Stimulated activated effector memory CD8-positive, alpha-beta T cell treated with anti-CD3 and anti-CD28 coated beads, Interleukin-12 subunit alpha, Interleukin-12 subunit beta, amount 100 ng/mL, for 72 hours (primary cell): ENCODE measurements at regions not wholly inside any gene's neighbourhood (a gene's known extent, or its start where the extent isn't known, plus 50 kb on each side); places are given as distances from the start of the nearest gene placed in this dataset.

Experiments
- ATAC-seq: fragments of 150-1000 bp; cut with Tn5 transposase; 2 replicates; pipeline ENCODE4 v1.10.0; 2021
- DNase-seq, 2 donors: peaks; one replicate each; pipeline ENCODE4 v3.0.0; 2021 to 2022; ENCODE audit warnings: low spot score in 2 of 2
- H3K27ac Mint-ChIP-seq: one replicate; pipeline ENCODE4 v1.8.0; 2022; ENCODE audit warnings: mild to moderate bottlenecking, mixed read lengths
- H3K36me3 Mint-ChIP-seq: one replicate; pipeline ENCODE4 v1.8.0; 2022; ENCODE audit warnings: mild to moderate bottlenecking, mixed read lengths
- H3K4me1 Mint-ChIP-seq: one replicate; pipeline ENCODE4 v1.8.0; 2022; ENCODE audit warnings: mixed read lengths
- H3K4me3 Mint-ChIP-seq: one replicate; pipeline ENCODE4 v1.8.0; 2022; ENCODE audit warnings: mild to moderate bottlenecking, mixed read lengths
- H3K9me3 Mint-ChIP-seq: one replicate; pipeline ENCODE4 v1.8.0; 2022; ENCODE audit warnings: mixed read lengths

- Mint-ChIP-seq H3K36me3 (peaks cover 26% of the 10 kb centered on the region), H3K27ac (no peak overlapping the region), H3K9me3 (no peaks in the 10 kb centered on the region), H3K4me1 (peaks cover 47% of the 10 kb centered on the region), H3K4me3 (no peak overlapping the region)
- ATAC-seq, result no peak
- no peak for DNase-seq
Measured at GRCh38 chr6:25023781-25024180, 88.0 kb upstream of the RIPOR2 start.

- H3K36me3 Mint-ChIP-seq, result peaks cover 35% of the 10 kb centered on the region
Measured at GRCh38 chr6:25024821-25025220, 89.1 kb upstream of the RIPOR2 start.

DNA sequence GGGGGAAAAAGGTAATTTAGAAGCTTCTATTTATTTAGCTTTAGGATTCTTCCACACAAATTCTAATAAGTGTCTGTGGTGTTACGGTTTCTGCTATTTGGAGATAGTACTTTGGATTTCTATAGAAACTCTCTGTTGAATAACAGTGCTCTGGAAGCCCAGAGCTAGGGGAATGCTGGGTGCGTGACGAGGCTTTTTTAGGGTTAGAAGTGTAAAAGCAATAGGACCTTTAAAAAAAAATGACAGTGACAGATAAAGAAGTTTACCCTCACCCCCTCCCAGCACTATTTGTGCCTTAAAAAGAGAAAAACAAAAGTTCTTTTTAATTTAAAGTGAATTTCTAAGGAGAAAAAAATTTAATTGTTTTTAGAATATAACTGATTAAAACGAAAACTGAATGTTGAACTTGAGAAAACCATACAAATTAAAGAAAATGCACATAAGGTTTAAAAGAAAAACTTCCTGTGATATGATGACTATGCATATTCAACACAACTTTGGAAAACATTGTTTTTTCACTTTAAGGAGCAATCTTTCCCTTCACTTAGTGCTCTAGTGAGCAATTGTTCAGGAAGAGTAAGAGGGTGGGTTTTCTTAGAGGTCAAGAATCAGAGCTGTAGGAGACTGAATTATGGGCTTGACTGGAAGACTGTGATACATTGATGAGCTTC lies 89.6 kb upstream of the RIPOR2 start:
- ATAC-seq (no peak), DNase-seq (no peak)
- Mint-ChIP-seq H3K4me1 (peaks cover 48% of the 10 kb centered on the region), H3K27ac (peak overlapping the region; percentile 77), H3K4me3 (peak overlapping the region; percentile 75), H3K9me3 (no peaks in the 10 kb centered on the region), H3K36me3 (peaks cover 37% of the 10 kb centered on the region)

More at GRCh38 chr6:25024821-25025220, 89.1 kb upstream of the RIPOR2 start:
- Mint-ChIP-seq H3K4me3 (peak overlapping the region; percentile 75), H3K27ac (peak overlapping the region; percentile 77), H3K4me1 (peaks cover 48% of the 10 kb centered on the region), H3K9me3 (no peaks in the 10 kb centered on the region)
- DNase-seq (no peak), ATAC-seq (no peak)

DNA sequence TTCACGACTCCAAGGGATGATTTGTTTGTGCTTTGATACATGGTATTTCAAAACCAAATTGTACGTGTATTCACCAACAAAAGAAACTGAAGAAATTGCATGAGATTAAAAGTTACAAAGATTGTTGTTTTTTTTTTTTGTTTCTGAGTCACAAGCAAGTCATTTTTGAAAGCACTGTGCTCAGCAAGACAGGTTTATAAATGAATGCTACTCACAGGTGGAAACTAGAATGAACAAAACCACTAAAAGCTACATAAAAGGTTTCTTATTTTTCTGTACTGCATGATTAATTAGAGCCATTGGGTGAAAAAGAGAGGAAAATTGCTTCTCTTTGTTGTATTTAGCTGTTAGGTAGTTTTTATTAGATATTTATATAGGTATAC lies 90.2 kb upstream of the RIPOR2 start:
- Mint-ChIP-seq H3K9me3 (no peaks in the 10 kb centered on the region), H3K36me3 (peaks cover 35% of the 10 kb centered on the region), H3K4me1 (peaks cover 47% of the 10 kb centered on the region), H3K27ac (peak overlapping the region; percentile 77), H3K4me3 (peak overlapping the region; percentile 75)
- DNase-seq (no peak), ATAC-seq (peak; percentile 73)

DNA sequence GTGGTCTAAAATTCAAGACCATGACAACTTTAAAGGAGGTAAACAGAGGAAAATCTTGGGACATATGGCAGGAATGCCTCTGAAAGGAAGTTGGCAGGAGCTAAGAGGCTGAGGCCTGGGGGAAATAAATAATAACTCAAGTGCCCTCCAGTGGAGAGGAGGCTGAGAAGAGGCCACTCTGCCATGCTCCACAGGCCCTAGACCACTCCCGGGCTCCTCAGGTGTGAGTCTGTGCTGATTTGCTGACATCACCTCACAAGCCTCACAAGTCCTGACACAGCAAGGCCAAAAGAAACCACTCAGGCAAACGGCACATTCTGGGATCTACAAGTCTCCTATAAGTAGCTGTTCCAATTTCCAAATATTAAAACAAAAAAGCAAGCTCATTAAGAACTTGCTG lies 91.0 kb upstream of the RIPOR2 start:
- Mint-ChIP-seq H3K4me3 (peak overlapping the region; percentile 75), H3K27ac (peak overlapping the region; percentile 77), H3K36me3 (peaks cover 32% of the 10 kb centered on the region), H3K9me3 (no peaks in the 10 kb centered on the region), H3K4me1 (peaks cover 42% of the 10 kb centered on the region)
- no peak for ATAC-seq
- no peak for DNase-seq

GRCh38 chr6:25027221-25027916 lies 91.6 kb upstream of the RIPOR2 start:
- ATAC-seq (peak; percentile 94), DNase-seq (peak; percentile 52 to 79)
- H3K9me3 Mint-ChIP-seq, result no peaks in the 10 kb centered on the region
- peaks cover 49% of the 10 kb centered on the region for H3K4me1 Mint-ChIP-seq
- H3K36me3 Mint-ChIP-seq, result peaks cover 37% of the 10 kb centered on the region
- H3K27ac Mint-ChIP-seq, result peak overlapping the region; percentile 77
- H3K4me3 Mint-ChIP-seq, result peak overlapping the region; percentile 75

DNA sequence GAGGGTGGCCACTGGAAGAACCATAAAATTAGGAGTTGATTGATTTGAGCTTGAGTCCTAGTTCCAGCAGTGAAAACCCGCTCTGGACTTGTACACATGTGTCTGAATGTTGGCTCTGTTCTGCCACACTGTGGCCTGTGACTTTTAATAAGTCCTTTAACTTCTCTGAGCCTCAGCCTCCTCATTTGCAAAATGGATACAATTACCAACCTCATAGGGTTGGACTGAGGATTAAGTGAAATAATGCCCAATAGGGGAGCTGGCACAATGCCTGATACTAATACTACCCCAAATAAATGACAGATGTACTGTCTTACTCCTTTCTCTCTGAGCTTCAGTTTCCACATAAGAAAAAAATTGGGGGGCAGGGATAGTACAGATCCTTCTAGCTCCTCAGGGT lies 92.6 kb upstream of the RIPOR2 start:
- Mint-ChIP-seq H3K36me3 (peaks cover 37% of the 10 kb centered on the region), H3K4me1 (peaks cover 54% of the 10 kb centered on the region), H3K27ac (peak overlapping the region; percentile 77), H3K9me3 (no peaks in the 10 kb centered on the region), H3K4me3 (peak overlapping the region; percentile 75)
- DNase-seq, result no peak
- no peak for ATAC-seq

GRCh38 chr6:25032934-25033333 lies 97.2 kb upstream of the RIPOR2 start:
- no peak for ATAC-seq
- no peak for DNase-seq
- Mint-ChIP-seq H3K4me3 (no peak overlapping the region), H3K4me1 (peaks cover 53% of the 10 kb centered on the region), H3K36me3 (peaks cover 27% of the 10 kb centered on the region), H3K9me3 (no peaks in the 10 kb centered on the region), H3K27ac (peak overlapping the region; percentile 40)

GRCh38 chr6:25034431-25034921 lies 98.7 kb upstream of the RIPOR2 start:
- Mint-ChIP-seq H3K27ac (peak overlapping the region; percentile 92), H3K4me3 (peak overlapping the region; percentile 76), H3K36me3 (peaks cover 26% of the 10 kb centered on the region), H3K4me1 (peaks cover 58% of the 10 kb centered on the region), H3K9me3 (no peaks in the 10 kb centered on the region)
- ATAC-seq, result peak; percentile 31
- no peak for DNase-seq

GRCh38 chr6:25035174-25035511 lies 99.4 kb upstream of the RIPOR2 start:
- DNase-seq (no peak), ATAC-seq (no peak)
- H3K36me3 Mint-ChIP-seq, result peaks cover 20% of the 10 kb centered on the region
- H3K4me3 Mint-ChIP-seq, result peak overlapping the region; percentile 76
- no peaks in the 10 kb centered on the region for H3K9me3 Mint-ChIP-seq
- peak overlapping the region; percentile 92 for H3K27ac Mint-ChIP-seq
- H3K4me1 Mint-ChIP-seq, result peaks cover 61% of the 10 kb centered on the region

GRCh38 chr6:25035512-25036435 lies 100.0 kb upstream of the RIPOR2 start:
- Mint-ChIP-seq H3K4me1 (peaks cover 64% of the 10 kb centered on the region), H3K27ac (peak overlapping the region; percentile 92), H3K9me3 (no peaks in the 10 kb centered on the region), H3K4me3 (peak overlapping the region; percentile 76), H3K36me3 (peaks cover 21% of the 10 kb centered on the region)
- ATAC-seq, result peak; percentile 76
- DNase-seq, result peak in 1 of 2 donors; percentile 67

DNA sequence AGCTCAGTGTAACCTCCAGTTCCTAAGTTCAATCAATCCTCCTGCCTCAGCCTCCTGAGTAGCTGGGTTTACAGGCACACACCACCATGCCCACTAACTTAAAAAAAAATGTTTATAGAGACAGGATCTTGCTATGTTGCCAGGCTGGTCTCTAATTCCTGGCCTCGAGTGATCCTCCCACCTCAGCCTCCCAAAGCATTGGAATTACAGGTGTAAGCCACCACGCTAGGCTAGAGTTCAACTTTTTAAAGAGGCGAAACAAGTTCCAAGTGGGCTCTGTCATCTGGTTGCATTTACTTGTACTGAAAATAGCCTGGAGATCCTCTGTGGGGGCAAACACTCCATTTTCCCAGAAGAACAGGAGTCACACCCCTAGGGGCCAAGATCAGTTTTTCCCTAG lies 100.7 kb upstream of the RIPOR2 start:
- H3K9me3 Mint-ChIP-seq, result no peaks in the 10 kb centered on the region
- peak overlapping the region; percentile 92 for H3K27ac Mint-ChIP-seq
- H3K4me1 Mint-ChIP-seq, result peaks cover 71% of the 10 kb centered on the region
- DNase-seq (no peak), ATAC-seq (no peak)
- peaks cover 28% of the 10 kb centered on the region for H3K36me3 Mint-ChIP-seq
- H3K4me3 Mint-ChIP-seq, result peak overlapping the region; percentile 76

- no peaks in the 10 kb centered on the region for H3K9me3 Mint-ChIP-seq
- DNase-seq (no peak), ATAC-seq (no peak)
- H3K27ac Mint-ChIP-seq, result peak overlapping the region; percentile 92
- peaks cover 31% of the 10 kb centered on the region for H3K36me3 Mint-ChIP-seq
- H3K4me1 Mint-ChIP-seq, result peaks cover 77% of the 10 kb centered on the region
- peak overlapping the region; percentile 93 for H3K4me3 Mint-ChIP-seq
Measured at GRCh38 chr6:25038300-25038699, 102.5 kb upstream of the RIPOR2 start.

DNA sequence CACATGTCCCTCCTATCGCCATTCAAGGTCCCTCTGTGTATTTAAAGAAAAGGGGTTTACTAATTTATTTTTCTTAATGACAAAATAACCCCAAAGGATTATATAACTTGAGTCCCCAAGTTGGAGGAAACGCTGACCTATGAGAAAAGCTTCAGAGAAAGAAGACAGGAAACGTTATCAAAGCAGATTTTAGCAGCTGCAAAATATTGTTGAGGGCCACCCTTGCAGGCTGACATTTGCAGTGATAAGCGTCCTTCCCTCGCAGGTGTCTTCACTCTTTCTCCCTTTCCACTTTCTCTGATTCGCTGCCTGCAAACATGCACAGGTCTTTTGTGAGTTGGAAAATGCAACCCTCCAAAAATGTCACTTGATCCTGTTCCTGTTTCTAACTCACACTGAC lies 103.2 kb upstream of the RIPOR2 start:
- no peak for ATAC-seq
- peaks cover 80% of the 10 kb centered on the region for H3K4me1 Mint-ChIP-seq
- no peaks in the 10 kb centered on the region for H3K9me3 Mint-ChIP-seq
- peak overlapping the region; percentile 92 for H3K27ac Mint-ChIP-seq
- H3K4me3 Mint-ChIP-seq, result peak overlapping the region; percentile 93
- peaks cover 31% of the 10 kb centered on the region for H3K36me3 Mint-ChIP-seq
- peak in 1 of 2 donors; percentile 47 for DNase-seq

DNA sequence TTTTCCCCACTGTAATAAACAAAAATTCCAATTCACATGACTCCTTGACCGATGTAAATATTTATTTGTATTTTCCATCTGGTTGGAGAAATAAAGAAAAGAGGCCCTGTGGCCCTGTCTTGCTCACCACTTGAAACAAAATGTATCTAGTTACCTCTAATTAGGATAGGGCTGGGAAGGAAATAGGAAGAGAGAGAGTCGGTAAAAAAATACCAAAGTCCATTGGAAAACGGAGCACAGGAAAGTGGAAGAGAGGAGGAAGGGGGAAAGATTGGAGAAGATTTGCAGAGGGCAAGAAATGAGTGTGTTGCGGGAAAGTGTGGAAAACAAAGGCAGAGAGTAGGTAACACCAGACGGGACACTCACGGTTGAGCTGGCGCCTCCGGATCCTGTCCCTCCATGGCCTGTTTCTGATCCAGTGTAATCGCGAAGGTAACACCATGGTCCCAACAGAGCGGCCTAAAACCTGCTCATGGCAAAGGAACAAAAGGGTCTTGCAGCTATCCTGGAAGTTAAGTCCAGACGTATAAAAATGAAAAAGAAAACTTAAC lies 105.8 kb upstream of the RIPOR2 start:
- H3K27ac Mint-ChIP-seq, result peak overlapping the region; percentile 99
- H3K9me3 Mint-ChIP-seq, result no peaks in the 10 kb centered on the region
- peaks cover 65% of the 10 kb centered on the region for H3K4me1 Mint-ChIP-seq
- peak overlapping the region; percentile 93 for H3K4me3 Mint-ChIP-seq
- ATAC-seq (peak; percentile 15), DNase-seq (peak in 1 of 2 donors; percentile 60)
- H3K36me3 Mint-ChIP-seq, result peaks cover 25% of the 10 kb centered on the region
